Colonic mucosa (tissue), 4 donors: ENCODE measurements at regions not wholly inside any gene's neighbourhood (a gene's known extent, or its start where the extent isn't known, plus 50 kb on each side); places are given as distances from the start of the nearest gene placed in this dataset.

ENCODE experiments used
- DNase-seq: peaks from one replicate; pipeline ENCODE4 v3.0.0-alpha.2; 2020
- H3K27ac ChIP-seq: fragments of 200-600 bp; one replicate; pipeline ENCODE4 v1.8.0; 2021
- H3K27me3 ChIP-seq: fragments of 200-600 bp; one replicate; pipeline ENCODE4 v1.8.0; 2021
- H3K36me3 ChIP-seq: fragments of 200-600 bp; one replicate; pipeline ENCODE4 v1.8.0; 2021
- H3K4me1 ChIP-seq: fragments of 200-600 bp; one replicate; pipeline ENCODE4 v1.8.0; 2021; ENCODE audit warnings: mild to moderate bottlenecking
- H3K4me3 ChIP-seq: fragments of 200-600 bp; one replicate; pipeline ENCODE4 v1.8.0; 2021
- H3K9ac ChIP-seq, 2 donors: one replicate each; pipeline ENCODE4 v1.7.0; 2013; ENCODE audit warnings: control low read depth in 2 of 2, low read depth in 2 of 2, low read length in 2 of 2
- H3K9me3 ChIP-seq: fragments of 200-600 bp; one replicate; pipeline ENCODE4 v1.8.0; 2021
- CTCF ChIP-seq: fragments of 200-600 bp; IDR thresholded peaks from one replicate; pipeline ENCODE4 v1.8.0; 2022; ENCODE audit warnings: antibody characterized with exemption, mild to moderate bottlenecking
- intact Hi-C: fragments of 100-400 bp; cut with DNase I; formaldehyde crosslinking; loops from one replicate; pipeline ENCODE4 v1.14.1; 2022
- donor health status: healthy.
- donor health status: DM: no; HTN: no; CAD: no.
- donor health status: DM: no; HTN: no; CAD: no.

DNA sequence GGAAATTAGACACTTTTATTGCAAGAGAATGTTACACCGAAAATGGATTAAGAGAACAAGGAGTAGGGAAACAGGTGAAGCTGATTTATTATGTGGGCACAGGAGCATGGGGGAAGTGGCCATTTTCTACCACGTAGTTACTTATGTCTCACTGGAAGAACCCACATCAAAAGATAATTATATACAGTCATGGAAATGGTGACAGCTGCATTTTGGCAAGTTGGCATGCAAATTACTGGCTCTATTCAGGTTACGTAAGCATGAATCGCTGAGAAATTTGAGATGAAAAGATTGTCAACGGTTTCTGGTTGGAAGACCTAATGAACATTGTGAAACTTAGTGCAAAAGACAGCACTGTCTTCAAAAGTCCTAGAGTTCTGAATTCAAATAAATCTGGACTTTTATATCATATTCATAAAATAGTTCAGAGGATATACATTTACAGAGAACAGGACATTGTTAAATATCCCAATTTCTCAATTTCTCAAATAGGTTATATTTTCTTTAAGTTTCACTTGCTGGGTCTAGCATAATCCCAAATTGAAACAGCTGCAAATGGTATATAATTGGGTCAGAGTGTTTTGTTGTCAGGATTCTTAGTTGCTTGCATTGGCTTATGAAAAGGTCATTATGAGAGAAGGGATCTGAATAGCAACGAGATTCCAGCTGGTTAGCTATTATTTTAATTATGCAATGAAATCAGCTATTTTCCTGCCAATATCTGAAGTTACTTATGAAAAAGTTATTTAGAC is 567.8 kb downstream of the ZPLD1 start:
- H3K36me3 ChIP-seq, result no peaks in the 10 kb centered on the region
- no peaks in the 10 kb centered on the region for H3K4me1 ChIP-seq
- no peak overlapping the region for H3K4me3 ChIP-seq
- H3K9ac ChIP-seq, result no peak overlapping the region
- no peak for DNase-seq
- intact Hi-C loops, result no loop called here
- no peaks in the 10 kb centered on the region for H3K9me3 ChIP-seq
- no peaks in the 10 kb centered on the region for H3K27me3 ChIP-seq
- H3K27ac ChIP-seq, result no peak overlapping the region
- TF ChIP-seq CTCF, result no peak

DNA sequence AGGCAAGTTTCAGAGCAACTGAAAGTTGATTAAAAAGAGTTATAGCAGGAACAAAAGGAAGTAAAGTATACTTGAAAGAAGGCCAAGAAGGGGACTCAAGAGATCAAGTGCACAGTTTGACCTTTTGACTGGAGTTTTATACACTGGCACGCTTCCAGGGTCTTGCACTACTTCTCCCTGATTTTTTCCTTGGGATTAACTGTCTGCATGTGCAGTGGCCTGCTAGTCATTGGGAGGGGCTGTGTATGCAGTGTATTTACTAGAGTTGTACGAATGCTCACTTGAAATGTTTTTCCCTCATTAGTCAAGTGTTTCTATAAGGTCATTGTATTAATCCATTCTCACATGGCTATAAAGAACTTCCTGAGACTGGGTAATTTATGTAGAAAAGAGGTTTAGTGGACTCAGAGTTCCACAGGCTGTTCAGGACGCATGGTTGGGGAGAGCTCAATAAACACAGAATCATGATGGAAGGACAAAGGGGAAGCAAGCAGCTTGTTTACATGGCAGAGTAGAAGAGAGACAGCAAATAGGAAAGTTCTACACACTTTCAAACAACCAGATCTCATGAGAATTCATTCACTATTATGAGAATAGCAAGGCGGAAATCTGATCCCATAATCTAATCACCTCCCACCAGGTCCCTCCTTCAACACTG is 571.8 kb downstream of the ZPLD1 start:
- no peak for DNase-seq
- no peak for TF ChIP-seq CTCF

GRCh38 chr3:103009609-103010008 is 574.8 kb downstream of the ZPLD1 start:
- H3K4me1 ChIP-seq, result no peaks in the 10 kb centered on the region
- TF ChIP-seq CTCF, result no peak
- no peaks in the 10 kb centered on the region for H3K36me3 ChIP-seq
- no peak overlapping the region for H3K4me3 ChIP-seq
- no peak for DNase-seq
- no peaks in the 10 kb centered on the region for H3K9me3 ChIP-seq
- no peak overlapping the region for H3K9ac ChIP-seq
- H3K27me3 ChIP-seq, result no peaks in the 10 kb centered on the region
- intact Hi-C loops, result no loop called here
- H3K27ac ChIP-seq, result no peak overlapping the region

More for the DNA sequence above, 571.8 kb downstream of the ZPLD1 start:
- Histone ChIP-seq H3K9ac (no peak overlapping the region), H3K27ac (no peak overlapping the region), H3K36me3 (no peaks in the 10 kb centered on the region), H3K27me3 (no peaks in the 10 kb centered on the region), H3K9me3 (no peaks in the 10 kb centered on the region), H3K4me3 (no peak overlapping the region), H3K4me1 (no peaks in the 10 kb centered on the region)
- intact Hi-C loops, result no loop called here

GRCh38 chr3:103025880-103026279 is 591.1 kb downstream of the ZPLD1 start:
- Histone ChIP-seq H3K9me3 (no peaks in the 10 kb centered on the region), H3K36me3 (no peaks in the 10 kb centered on the region), H3K4me3 (no peak overlapping the region), H3K4me1 (no peaks in the 10 kb centered on the region), H3K9ac (no peak overlapping the region), H3K27me3 (no peaks in the 10 kb centered on the region), H3K27ac (no peak overlapping the region)
- TF ChIP-seq CTCF, result no peak
- DNase-seq, result no peak
- intact Hi-C loops, result no loop called here

DNA sequence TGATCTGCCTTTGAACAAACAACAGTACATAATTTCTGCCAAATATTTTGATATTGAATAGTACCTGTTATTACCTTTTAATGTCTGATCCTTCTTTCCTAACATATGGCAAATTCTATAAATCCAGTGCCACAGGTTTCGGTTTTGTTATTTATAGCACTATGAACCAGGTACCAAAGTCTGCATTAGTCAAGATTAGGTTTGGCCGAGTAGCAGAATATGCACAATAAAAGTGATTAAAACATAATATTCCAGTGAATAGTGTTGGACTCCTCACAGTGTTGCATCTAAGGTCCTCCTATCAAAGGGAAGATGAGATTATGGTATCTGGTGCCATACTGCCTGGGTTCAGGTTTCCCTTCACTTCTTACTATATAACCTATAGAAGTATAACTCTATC is 599.0 kb downstream of the ZPLD1 start:
- H3K9me3 ChIP-seq, result no peaks in the 10 kb centered on the region
- H3K36me3 ChIP-seq, result no peaks in the 10 kb centered on the region
- no peak overlapping the region for H3K4me3 ChIP-seq
- no peak for DNase-seq
- no peaks in the 10 kb centered on the region for H3K4me1 ChIP-seq
- intact Hi-C loops, result no loop called here
- H3K27me3 ChIP-seq, result no peaks in the 10 kb centered on the region
- no peak overlapping the region for H3K27ac ChIP-seq
- no peak overlapping the region for H3K9ac ChIP-seq
- TF ChIP-seq CTCF, result no peak
